ENCODE measurements at regions not wholly inside any gene's neighbourhood (a gene's known extent, or its start where the extent isn't known, plus 50 kb on each side); places are given as distances from the start of the nearest gene placed in this dataset.

- TF ChIP-seq, protein P1, sequence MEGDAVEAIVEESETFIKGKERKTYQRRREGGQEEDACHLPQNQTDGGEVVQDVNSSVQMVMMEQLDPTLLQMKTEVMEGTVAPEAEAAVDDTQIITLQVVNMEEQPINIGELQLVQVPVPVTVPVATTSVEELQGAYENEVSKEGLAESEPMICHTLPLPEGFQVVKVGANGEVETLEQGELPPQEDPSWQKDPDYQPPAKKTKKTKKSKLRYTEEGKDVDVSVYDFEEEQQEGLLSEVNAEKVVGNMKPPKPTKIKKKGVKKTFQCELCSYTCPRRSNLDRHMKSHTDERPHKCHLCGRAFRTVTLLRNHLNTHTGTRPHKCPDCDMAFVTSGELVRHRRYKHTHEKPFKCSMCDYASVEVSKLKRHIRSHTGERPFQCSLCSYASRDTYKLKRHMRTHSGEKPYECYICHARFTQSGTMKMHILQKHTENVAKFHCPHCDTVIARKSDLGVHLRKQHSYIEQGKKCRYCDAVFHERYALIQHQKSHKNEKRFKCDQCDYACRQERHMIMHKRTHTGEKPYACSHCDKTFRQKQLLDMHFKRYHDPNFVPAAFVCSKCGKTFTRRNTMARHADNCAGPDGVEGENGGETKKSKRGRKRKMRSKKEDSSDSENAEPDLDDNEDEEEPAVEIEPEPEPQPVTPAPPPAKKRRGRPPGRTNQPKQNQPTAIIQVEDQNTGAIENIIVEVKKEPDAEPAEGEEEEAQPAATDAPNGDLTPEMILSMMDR (conservative IDR thresholded peaks at IDR 0.05; ENCODE audit: low read length) = no peak
- TF ChIP-seq EZH2phosphoT487 (IDR thresholded peaks at IDR 0.05; ENCODE audit: borderline replicate concordance) = no peak
These were observed 110.5 kb downstream of the NUDT12 start for GRCh38 chr5:103452089-103452488.

Data from Loucy (cell line).